SK-N-SH (cell line): ENCODE measurements at regions not wholly inside any gene's neighbourhood (a gene's known extent, or its start where the extent isn't known, plus 50 kb on each side); places are given as distances from the start of the nearest gene placed in this dataset.

ENCODE experiments used
- CTCF ChIP-seq: fragments of 200-600 bp; sonication (generic); IDR thresholded peaks from 2 replicates; pipeline ENCODE4 v1.6.1; 2017; ENCODE audit warnings: antibody characterized with exemption, mild to moderate bottlenecking, moderate library complexity
- EP300 ChIP-seq, 2 experiments: IDR thresholded peaks; 2 replicates each; pipeline versions ENCODE4 v1.4.0 to v1.6.1; 2012; ENCODE audit warnings: borderline replicate concordance in 1 of 2, low read depth in 1 of 2, low read length in 1 of 2
- FOXM1 ChIP-seq: IDR thresholded peaks from 2 replicates; pipeline ENCODE4 v1.4.0; 2012; ENCODE audit warnings: low read depth, mild to moderate bottlenecking
- MEF2A ChIP-seq: IDR thresholded peaks from 2 replicates; pipeline ENCODE4 v1.4.0; 2012; ENCODE audit warnings: low read depth, borderline replicate concordance
- PBX3 ChIP-seq: IDR thresholded peaks from 2 replicates; pipeline ENCODE4; 2012
- RAD21 ChIP-seq: IDR thresholded peaks from 2 replicates; pipeline ENCODE4 v1.6.1; 2012; ENCODE audit warnings: mild to moderate bottlenecking, low read length
- SMC3 ChIP-seq: IDR thresholded peaks from 2 replicates; pipeline ENCODE4 v1.6.1; 2012; ENCODE audit warnings: low read depth, low read length, improper control_type of control experiment
- TCF12 ChIP-seq: IDR thresholded peaks from 2 replicates; pipeline ENCODE4 v1.4.0; 2012

DNA sequence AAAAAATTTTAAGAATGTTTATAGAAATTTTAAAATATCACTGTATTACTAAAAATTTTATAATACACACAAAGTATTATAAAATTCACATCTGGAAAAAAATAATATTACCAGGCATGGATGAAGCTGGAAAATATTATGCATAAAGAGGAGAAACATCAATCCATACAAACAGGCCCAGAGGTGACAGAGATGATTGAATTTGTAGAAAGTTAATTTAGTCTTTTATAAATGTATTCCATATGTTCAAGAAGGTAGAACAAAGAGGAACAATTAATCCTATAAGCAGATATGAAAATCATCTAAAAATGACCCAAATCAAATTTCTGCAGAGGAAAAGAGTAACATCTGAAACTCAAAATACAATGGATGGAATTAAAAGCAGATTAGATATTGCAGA lies 605.2 kb upstream of the CELF4 start:
- TF ChIP-seq EP300 (IDR thresholded peaks at IDR 0.05; ENCODE audit: borderline replicate concordance in 1 of 2, low read depth in 1 of 2, low read length in 1 of 2), result peak in 1 of 2 experiments; percentile 82; a peak in 2 of 4 replicates
- TF ChIP-seq CTCF, result no peak
- TF ChIP-seq SMC3, result no peak
- no peak for TF ChIP-seq PBX3
- TF ChIP-seq RAD21, result no peak
- no peak for TF ChIP-seq FOXM1
- no peak for TF ChIP-seq MEF2A
- TF ChIP-seq TCF12, result no peak
